ENCODE measurements at regions not wholly inside any gene's neighbourhood (a gene's known extent, or its start where the extent isn't known, plus 50 kb on each side); places are given as distances from the start of the nearest gene placed in this dataset.

- no peak overlapping the region for H3K4ac ChIP-seq (ENCODE audit: low read depth, low read length)
- H3T11ph ChIP-seq (ENCODE audit: low read length): no peak overlapping the region
- H3K23ac ChIP-seq (ENCODE audit: insufficient read length, low read depth, low read length): no peak overlapping the region
- Mint-ChIP-seq H3K9me3 (peaks cover 4 to 5% of the 10 kb centered on the region in 2 experiments; a peak in 2 of 5 replicates), H3K36me3 (ENCODE audit: insufficient read depth in 1 of 3, low read depth in 3 of 3) (peaks cover 0 to 3% (median 0%) of the 10 kb centered on the region in 3 experiments; a peak in 1 of 7 replicates), H3K4me3 (no peak overlapping the region), H3K4me1 (peaks cover 0 to 5% of the 10 kb centered on the region in 2 experiments; a peak in 1 of 4 replicates), H3K27me3 (ENCODE audit: low read depth) (no peaks in the 10 kb centered on the region), H3K27ac (peak overlapping the region in 2 of 3 experiments; percentile 24 to 58; a peak in 2 of 7 replicates)
- no peaks in the 10 kb centered on the region for H3K27me3 ChIP-seq (ENCODE audit: insufficient read depth, low read length)
- H2BK15ac ChIP-seq (ENCODE audit: low read depth, low read length): no peak overlapping the region
- no peak overlapping the region for H2BK5ac ChIP-seq (ENCODE audit: insufficient read length, low read length)
- no peaks in the 10 kb centered on the region for H4K20me1 ChIP-seq (ENCODE audit: control insufficient read depth, insufficient read depth, insufficient read length)
- TF ChIP-seq CTCF (conservative IDR thresholded peaks at IDR 0.05): no peak
- H2BK120ac ChIP-seq (ENCODE audit: low read depth, low read length, poor library complexity, severe bottlenecking): no peak overlapping the region
- H3K9ac ChIP-seq (ENCODE audit: extremely low read depth, insufficient read length, low read length): no peak overlapping the region
- no peak overlapping the region for H3K56ac ChIP-seq (ENCODE audit: insufficient read length, low read depth, low read length)
- H4K91ac ChIP-seq (ENCODE audit: insufficient read length, low read depth, low read length): no peak overlapping the region
- H3K4me1 ChIP-seq (ENCODE audit: insufficient read depth, low read length): no peaks in the 10 kb centered on the region
- no peaks in the 10 kb centered on the region for H3K9me3 ChIP-seq (ENCODE audit: control insufficient read depth, low read depth, low read length)
- no peaks in the 10 kb centered on the region for H3K23me2 ChIP-seq (ENCODE audit: insufficient read length, low read depth, low read length, poor library complexity, severe bottlenecking)
- no peak overlapping the region for H2AK5ac ChIP-seq (ENCODE audit: insufficient read length, low read length)
- WGBS (ENCODE audit: extremely low coverage, insufficient read length, low lambda C conversion rate): no CpG with 5 or more reads among the region's 5 CpGs
- H3K27ac ChIP-seq (ENCODE audit: insufficient read length, low read depth, low read length): no peak overlapping the region
- no peak overlapping the region for H2BK12ac ChIP-seq (ENCODE audit: insufficient read length, low read depth, low read length)
- H2BK20ac ChIP-seq (ENCODE audit: low read depth, low read length, poor library complexity, severe bottlenecking): no peak overlapping the region
- H2AFZ ChIP-seq (ENCODE audit: low read length): no peak overlapping the region
- H3K18ac ChIP-seq (ENCODE audit: insufficient read length, low read depth, low read length): no peak overlapping the region
- DNase-seq: no peak
- H3K79me1 ChIP-seq (ENCODE audit: insufficient read depth, low read depth, low read length, poor library complexity, severe bottlenecking): no peaks in the 10 kb centered on the region
- no peak overlapping the region for H3K4me2 ChIP-seq (ENCODE audit: insufficient read depth, insufficient read length, low read length)
- H3K14ac ChIP-seq (ENCODE audit: insufficient read depth, low read length): no peak overlapping the region
- no peaks in the 10 kb centered on the region for H3K79me2 ChIP-seq (ENCODE audit: insufficient read depth, low read length)
- H4K5ac ChIP-seq (ENCODE audit: insufficient read length, low read depth, low read length): no peak overlapping the region
- H4K8ac ChIP-seq (replicated peaks; ENCODE audit: insufficient read length, low read depth, low read length): no peak overlapping the region
Measured at GRCh38 chr1:238701024-238701423, 685.3 kb upstream of the CHRM3 start.
